Left colon (tissue), 2 donors: ENCODE measurements at regions not wholly inside any gene's neighbourhood (a gene's known extent, or its start where the extent isn't known, plus 50 kb on each side); places are given as distances from the start of the nearest gene placed in this dataset.
A peak's percentile ranks its signal among the peaks of the same experiment; 100 is the strongest.

Source experiments
- ATAC-seq: fragments of 200-7000 bp; cut with Tn5 transposase; one replicate; pipeline ENCODE4 v1.9.1; 2020; ENCODE audit warnings: mild to moderate bottlenecking, moderate library complexity
- DNase-seq, 2 donors: peaks; one replicate each; pipeline ENCODE4 v3.0.0-alpha.2; 2020
- intact Hi-C, 2 donors: fragments of 100-400 bp; cut with DNase I in 1 of 2; cut with micrococcal nuclease in 1 of 2; formaldehyde crosslinking; loops; one replicate each; pipeline versions ENCODE4 v1.11.2 to v1.14.0; 2022; cut with DNase I, micrococcal nuclease
- donor health status: DM: no; HTN: no; CAD: no.
- donor health status: DM: yes; HTN: yes; CAD: no.

GRCh38 chr2:106041150-106041549, 153.0 kb downstream of the UXS1 start:
- intact Hi-C loops, result no loop called here
- no peak for ATAC-seq
- DNase-seq, result no peak

- DNase-seq, result peak; percentile 14 to 38
- intact Hi-C loops, result no loop called here
- no peak for ATAC-seq
Measured at GRCh38 chr2:106039634-106040315, 154.3 kb downstream of the UXS1 start.

GRCh38 chr2:106038601-106039375, 155.3 kb downstream of the UXS1 start:
- intact Hi-C loops, result no loop called here
- ATAC-seq (no peak), DNase-seq (no peak)

- DNase-seq (no peak), ATAC-seq (no peak)
- intact Hi-C loops, result no loop called here
Measured at GRCh38 chr2:106037932-106038331, 156.2 kb downstream of the UXS1 start.

GRCh38 chr2:106037262-106037661, 156.8 kb downstream of the UXS1 start:
- DNase-seq, result no peak
- intact Hi-C loops, result no loop called here
- no peak for ATAC-seq

- ATAC-seq, result no peak
- intact Hi-C loops, result no loop called here
- no peak for DNase-seq
Measured at GRCh38 chr2:106034325-106034724, 159.8 kb downstream of the UXS1 start.

- ATAC-seq, result no peak
- intact Hi-C loops, result no loop called here
- no peak for DNase-seq
Measured at GRCh38 chr2:106032676-106033075, 161.4 kb downstream of the UXS1 start.

- intact Hi-C loops, result no loop called here
- DNase-seq (peak; percentile 15 to 58), ATAC-seq (peak; percentile 66)
Measured at GRCh38 chr2:106030287-106031268, 163.5 kb downstream of the UXS1 start.

- ATAC-seq (peak; percentile 95), DNase-seq (peak in 1 of 2 donors; percentile 40)
- intact Hi-C loops, result no loop called here
Measured at GRCh38 chr2:106028192-106028591, 165.9 kb downstream of the UXS1 start.

GRCh38 chr2:106026271-106027190, 167.6 kb downstream of the UXS1 start:
- no peak for ATAC-seq
- no peak for DNase-seq
- intact Hi-C loops, result no loop called here

- no peak for DNase-seq
- intact Hi-C loops, result no loop called here
- no peak for ATAC-seq
Measured at GRCh38 chr2:106025796-106026195, 168.3 kb downstream of the UXS1 start.

GRCh38 chr2:106021662-106022028, 172.5 kb downstream of the UXS1 start:
- ATAC-seq (no peak), DNase-seq (no peak)
- intact Hi-C loops, result no loop called here

- ATAC-seq (no peak), DNase-seq (no peak)
- intact Hi-C loops, result no loop called here
Measured at GRCh38 chr2:106020821-106021661, 173.1 kb downstream of the UXS1 start.

- intact Hi-C loops, result no loop called here
- ATAC-seq (no peak), DNase-seq (no peak)
Measured at GRCh38 chr2:106020032-106020431, 174.1 kb downstream of the UXS1 start.

- intact Hi-C loops, result no loop called here
- DNase-seq (no peak), ATAC-seq (no peak)
Measured at GRCh38 chr2:106018141-106018540, 176.0 kb downstream of the UXS1 start.

- ATAC-seq (no peak), DNase-seq (no peak)
- intact Hi-C loops, result no loop called here
Measured at GRCh38 chr2:106012591-106013347, 181.3 kb downstream of the UXS1 start.

GRCh38 chr2:106012001-106012590, 182.0 kb downstream of the UXS1 start:
- DNase-seq (no peak), ATAC-seq (no peak)
- intact Hi-C loops, result no loop called here
